AG09319 (cell line): ENCODE measurements at regions not wholly inside any gene's neighbourhood (a gene's known extent, or its start where the extent isn't known, plus 50 kb on each side); places are given as distances from the start of the nearest gene placed in this dataset.

Experiments used
- DNase-seq: peaks from one replicate; pipeline ENCODE4 v3.0.0-alpha.2; 2010; ENCODE audit warnings: low read depth; ENCODE audit errors: extremely low read depth
- TF ChIP-seq, protein P1 (sequence below): IDR thresholded peaks from 2 replicates; pipeline ENCODE4 v1.5.1; 2011; ENCODE audit warnings: low read depth, mild to moderate bottlenecking, inconsistent platforms, low read length, moderate library complexity

DNA sequence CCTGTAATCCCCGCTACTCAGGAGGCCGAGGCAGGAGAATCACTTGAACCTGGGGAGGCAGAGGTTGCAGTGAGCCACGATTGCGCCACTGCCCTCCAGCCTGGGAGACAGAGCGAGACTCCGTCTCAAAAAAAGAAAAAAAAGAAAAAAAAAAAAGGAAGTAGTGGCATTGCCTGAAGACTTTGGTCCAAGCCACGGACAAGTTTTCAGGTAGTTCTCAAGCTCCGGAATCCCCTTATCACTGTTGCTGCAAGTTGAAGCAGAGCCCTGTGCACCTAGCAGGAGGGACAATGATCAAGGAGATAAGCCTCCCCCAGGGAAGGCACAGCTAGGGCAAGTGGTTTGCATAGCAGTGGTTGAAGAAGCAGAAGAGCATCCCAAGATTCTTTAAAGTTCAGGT, 97.6 kb downstream of the MEX3B start:
- TF ChIP-seq, protein P1, sequence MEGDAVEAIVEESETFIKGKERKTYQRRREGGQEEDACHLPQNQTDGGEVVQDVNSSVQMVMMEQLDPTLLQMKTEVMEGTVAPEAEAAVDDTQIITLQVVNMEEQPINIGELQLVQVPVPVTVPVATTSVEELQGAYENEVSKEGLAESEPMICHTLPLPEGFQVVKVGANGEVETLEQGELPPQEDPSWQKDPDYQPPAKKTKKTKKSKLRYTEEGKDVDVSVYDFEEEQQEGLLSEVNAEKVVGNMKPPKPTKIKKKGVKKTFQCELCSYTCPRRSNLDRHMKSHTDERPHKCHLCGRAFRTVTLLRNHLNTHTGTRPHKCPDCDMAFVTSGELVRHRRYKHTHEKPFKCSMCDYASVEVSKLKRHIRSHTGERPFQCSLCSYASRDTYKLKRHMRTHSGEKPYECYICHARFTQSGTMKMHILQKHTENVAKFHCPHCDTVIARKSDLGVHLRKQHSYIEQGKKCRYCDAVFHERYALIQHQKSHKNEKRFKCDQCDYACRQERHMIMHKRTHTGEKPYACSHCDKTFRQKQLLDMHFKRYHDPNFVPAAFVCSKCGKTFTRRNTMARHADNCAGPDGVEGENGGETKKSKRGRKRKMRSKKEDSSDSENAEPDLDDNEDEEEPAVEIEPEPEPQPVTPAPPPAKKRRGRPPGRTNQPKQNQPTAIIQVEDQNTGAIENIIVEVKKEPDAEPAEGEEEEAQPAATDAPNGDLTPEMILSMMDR, result no peak
- DNase-seq, result no peak

DNA sequence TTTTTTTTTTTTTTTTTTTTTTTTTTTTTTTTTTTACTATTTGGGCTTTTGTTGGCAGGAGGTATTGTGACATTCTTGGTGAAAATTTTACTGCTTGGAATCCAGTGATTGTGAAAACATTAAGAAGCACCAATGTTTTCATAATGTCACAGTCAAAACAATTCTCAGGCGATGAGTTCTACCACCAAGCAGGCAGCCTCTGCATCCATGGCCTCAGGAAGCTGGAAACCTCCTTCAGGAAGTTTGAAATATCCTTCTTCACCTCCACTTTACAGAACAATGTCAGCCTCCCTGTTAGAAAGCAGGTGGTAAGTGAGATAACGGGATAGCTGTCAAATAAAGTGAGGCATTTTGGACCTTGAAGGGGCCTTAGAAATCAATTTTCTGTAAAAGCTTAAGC, 98.3 kb downstream of the MEX3B start:
- TF ChIP-seq, protein P1, result no peak
- no peak for DNase-seq

DNA sequence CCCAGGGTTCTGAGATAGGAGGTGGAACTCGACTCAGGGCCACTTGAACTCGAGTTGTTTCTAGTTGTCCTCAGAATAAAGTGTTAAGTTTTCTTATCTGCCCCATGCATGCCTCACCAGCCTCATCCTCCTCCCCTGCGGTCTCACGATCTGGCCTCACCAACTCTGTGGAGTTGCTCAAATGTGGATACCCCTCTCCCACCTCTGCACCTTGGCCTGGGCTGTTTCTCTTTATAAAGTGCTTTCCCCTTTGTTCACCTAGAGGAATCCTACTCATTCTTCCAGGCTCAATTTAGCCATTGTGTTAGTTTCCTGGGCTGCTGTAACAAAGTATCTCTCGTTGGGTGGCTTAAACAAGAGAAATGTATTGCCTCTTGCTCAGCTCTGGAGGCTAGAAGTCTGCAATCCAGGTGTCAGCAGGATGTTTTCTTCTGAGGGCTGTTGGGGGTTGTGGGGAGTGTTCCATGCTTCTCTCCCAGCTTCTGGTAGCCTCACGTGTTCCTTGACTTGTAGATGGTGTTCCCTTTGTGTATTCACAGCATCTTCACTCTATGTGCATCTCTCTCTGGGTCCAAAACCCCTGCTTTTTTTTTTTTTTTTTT, 100.7 kb downstream of the MEX3B start:
- TF ChIP-seq, protein P1, result no peak

DNA sequence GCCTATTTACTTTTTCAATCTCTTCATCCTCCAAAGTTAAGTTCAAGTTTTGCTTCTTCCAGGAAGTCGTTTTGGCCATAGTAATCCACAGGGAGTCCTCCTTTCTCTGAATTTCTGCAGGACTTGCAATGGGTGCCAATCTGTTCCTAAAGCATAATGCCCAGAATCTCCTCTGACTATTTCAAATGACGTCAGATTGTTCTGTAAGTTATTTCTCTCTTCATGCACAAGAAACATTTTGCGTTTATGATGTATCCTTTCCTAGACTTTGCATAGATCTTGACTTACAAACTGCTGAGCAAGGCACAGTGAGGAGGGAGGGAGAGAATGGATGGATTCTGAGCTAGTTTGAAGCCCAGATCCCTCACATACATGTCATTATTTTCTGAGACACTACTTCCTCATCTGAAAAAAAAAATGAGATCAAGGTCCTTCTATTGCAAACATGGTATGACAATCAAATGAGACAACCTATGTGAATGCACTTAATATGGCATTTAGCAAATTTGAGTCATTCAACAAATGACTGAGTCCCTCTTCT, 103.1 kb downstream of the MEX3B start:
- DNase-seq, result no peak
- TF ChIP-seq, protein P1, result no peak

More for the DNA sequence above, 100.7 kb downstream of the MEX3B start:
- no peak for DNase-seq

DNA sequence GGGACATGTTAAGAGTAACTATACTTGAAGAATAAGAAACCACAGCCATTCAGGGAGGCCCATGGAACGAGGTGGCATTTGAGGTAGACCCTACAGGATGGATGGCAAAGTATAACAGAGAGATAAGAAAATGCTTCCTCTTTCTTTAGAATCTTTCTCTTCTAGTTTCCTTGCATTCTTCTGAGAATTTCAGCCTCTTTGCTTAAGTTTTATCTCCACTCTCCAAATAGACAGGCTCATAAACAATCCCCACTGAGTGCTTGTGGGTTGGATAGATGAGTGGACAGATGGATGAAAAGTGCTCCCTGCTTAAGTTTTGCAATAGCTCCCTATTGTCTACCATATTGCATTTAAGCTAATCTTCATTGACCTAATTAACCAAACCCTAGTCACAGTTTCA, 103.7 kb downstream of the MEX3B start:
- TF ChIP-seq, protein P1, result no peak
- no peak for DNase-seq

DNA sequence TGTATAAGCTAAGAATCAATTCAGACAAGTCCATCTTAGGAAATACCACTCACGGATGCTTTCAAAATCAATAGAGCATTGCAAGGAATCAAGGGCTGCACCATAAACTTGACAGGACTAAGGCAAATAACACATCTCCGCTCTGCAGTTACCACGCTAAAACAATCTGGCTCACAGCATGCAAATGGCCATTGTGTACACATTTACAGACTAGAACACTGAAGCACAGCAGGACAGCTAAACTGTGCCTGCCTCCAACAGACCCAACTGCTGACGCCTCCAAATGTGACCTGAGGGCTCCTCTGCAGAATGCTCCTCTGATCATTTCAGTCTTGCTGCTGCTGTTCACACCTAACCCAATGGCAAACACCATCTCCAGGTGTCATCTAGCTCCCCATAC, 104.3 kb downstream of the MEX3B start:
- DNase-seq, result no peak
- TF ChIP-seq, protein P1, result no peak

DNA sequence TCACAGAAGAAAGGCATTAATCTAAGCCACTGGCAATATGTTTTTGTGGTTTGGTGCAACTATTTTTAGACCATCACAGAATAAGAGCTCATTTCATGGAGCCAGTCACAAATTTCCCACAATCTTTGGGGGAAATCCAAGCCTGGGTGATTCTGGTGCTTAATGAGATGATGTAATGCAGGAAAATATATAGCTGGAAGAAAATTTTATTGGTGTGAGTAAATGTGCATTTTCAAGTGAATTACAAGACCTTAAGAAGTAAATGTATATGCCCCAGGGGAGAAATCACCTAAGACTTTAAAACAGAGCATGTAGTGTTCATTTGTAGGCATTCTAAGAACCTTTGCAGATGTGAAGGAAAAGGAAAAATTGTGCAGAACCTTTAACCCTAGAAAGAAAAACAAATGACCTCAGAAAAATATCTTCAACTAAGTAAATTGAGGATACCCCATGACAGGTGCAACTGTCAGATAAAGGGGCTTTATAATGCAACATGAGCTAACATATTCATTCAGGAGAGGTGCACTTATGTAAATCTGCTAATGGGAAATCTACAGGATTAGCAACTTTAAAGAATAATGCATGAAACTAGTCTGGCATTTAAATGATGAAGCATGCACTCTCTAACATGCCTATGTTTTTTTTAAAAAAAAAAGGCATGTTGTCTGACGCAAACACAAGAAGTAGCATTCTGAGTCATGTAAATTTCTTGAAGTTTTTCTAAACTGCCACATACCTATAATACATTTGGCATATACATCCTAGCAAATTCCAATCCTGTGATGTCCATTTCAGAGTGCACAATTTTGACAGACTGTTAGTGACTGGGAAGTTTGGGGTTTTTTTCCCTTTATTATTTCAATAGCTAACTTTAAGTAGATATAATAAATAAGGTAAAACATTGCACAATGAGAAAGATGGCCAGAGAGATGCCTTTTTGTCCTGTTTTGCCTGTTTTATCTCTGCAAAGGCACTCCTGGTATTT, 105.1 kb downstream of the MEX3B start:
- TF ChIP-seq, protein P1, result no peak

More for the DNA sequence above, 105.1 kb downstream of the MEX3B start:
- no peak for DNase-seq
